ENCODE measurements at regions not wholly inside any gene's neighbourhood (a gene's known extent, or its start where the extent isn't known, plus 50 kb on each side); places are given as distances from the start of the nearest gene placed in this dataset.
"Not testable (repeated sequence)": the region's sequence is repeated elsewhere in the genome, so short reads cannot be mapped to it uniquely, and the experiment has no call there.

DNA sequence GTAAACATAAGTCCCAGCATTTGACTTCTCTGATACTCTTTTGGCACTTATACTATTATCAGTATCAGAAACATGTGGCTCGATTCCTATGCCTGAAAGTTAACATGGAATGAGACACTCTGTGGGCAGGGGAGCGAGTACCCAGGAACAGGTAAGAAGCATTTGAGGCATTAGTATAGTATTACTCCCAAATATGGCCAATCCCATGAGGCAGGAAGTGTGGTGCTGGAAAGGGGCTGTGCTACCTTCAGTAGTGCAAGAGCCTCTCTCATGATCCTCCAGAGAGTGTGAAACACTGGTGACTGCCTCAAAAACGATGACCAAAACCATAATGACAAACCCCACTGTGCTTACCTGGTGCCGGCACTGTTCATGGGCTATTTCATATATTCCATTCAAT, 415.1 kb downstream of the SOX11 start:
- intact Hi-C loops (cut with micrococcal nuclease): loop anchor here (10.0 kb wide), 1 partner anchor 668 kb away; no protein-coding TSS in a partner anchor
- Mint-ChIP-seq H3K9me3 (no peaks in the 10 kb centered on the region), H3K4me3 (no peak overlapping the region), H3K27me3 (no peaks in the 10 kb centered on the region), H3K27ac (no peak overlapping the region), H3K4me1 (no peaks in the 10 kb centered on the region), H3K36me3 (ENCODE audit: low read depth) (no peaks in the 10 kb centered on the region)
- DNase-seq: no peak

- H3K27me3 Mint-ChIP-seq: no peaks in the 10 kb centered on the region
- no peaks in the 10 kb centered on the region for H3K9me3 Mint-ChIP-seq
- no peak overlapping the region for H3K4me3 Mint-ChIP-seq
- no peak for DNase-seq
- H3K36me3 Mint-ChIP-seq (ENCODE audit: low read depth): no peaks in the 10 kb centered on the region
- intact Hi-C loops (cut with micrococcal nuclease): loop anchor here (10.0 kb wide), 1 partner anchor 665 kb away; no protein-coding TSS in a partner anchor
- no peaks in the 10 kb centered on the region for H3K4me1 Mint-ChIP-seq
- no peak overlapping the region for H3K27ac Mint-ChIP-seq
Measured at GRCh38 chr2:6109831-6110230, 417.6 kb downstream of the SOX11 start.

- Mint-ChIP-seq H3K4me1 (no peaks in the 10 kb centered on the region), H3K27me3 (no peaks in the 10 kb centered on the region), H3K9me3 (no peaks in the 10 kb centered on the region), H3K4me3 (no peak overlapping the region), H3K27ac (no peak overlapping the region), H3K36me3 (ENCODE audit: low read depth) (no peaks in the 10 kb centered on the region)
- intact Hi-C loops (cut with micrococcal nuclease): no loop called here
- DNase-seq: no peak
Measured at GRCh38 chr2:6111781-6112261, 419.6 kb downstream of the SOX11 start.

DNA sequence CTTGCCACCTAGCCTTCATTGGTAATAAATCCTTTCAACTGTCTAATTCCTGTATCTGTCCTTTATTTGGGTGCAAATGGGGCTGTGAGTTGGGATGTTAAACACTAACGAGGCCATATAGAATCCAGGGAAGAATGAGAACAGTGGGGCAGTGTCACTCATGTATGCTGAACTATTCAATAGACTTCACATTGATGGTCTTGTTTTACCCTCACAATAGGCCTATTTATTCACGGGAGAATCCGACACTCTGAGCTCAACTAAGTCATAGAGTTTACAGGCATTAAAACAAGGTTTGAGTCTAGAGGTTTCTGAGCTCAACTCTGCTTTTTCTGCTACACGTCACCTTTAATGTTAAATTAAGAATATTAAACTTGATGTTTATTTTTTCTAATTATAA, 421.6 kb downstream of the SOX11 start:
- intact Hi-C loops (cut with micrococcal nuclease): no loop called here

GRCh38 chr2:6127718-6128117, 435.5 kb downstream of the SOX11 start:
- no peaks in the 10 kb centered on the region for H3K27me3 Mint-ChIP-seq
- no peak for DNase-seq
- no peaks in the 10 kb centered on the region for H3K9me3 Mint-ChIP-seq
- H3K4me3 Mint-ChIP-seq: no peak overlapping the region
- H3K36me3 Mint-ChIP-seq (ENCODE audit: low read depth): no peaks in the 10 kb centered on the region
- intact Hi-C loops (cut with micrococcal nuclease): no loop called here
- no peaks in the 10 kb centered on the region for H3K4me1 Mint-ChIP-seq
- H3K27ac Mint-ChIP-seq: no peak overlapping the region

More for the DNA sequence above, 421.6 kb downstream of the SOX11 start:
- no peaks in the 10 kb centered on the region for H3K4me1 Mint-ChIP-seq
- H3K27ac Mint-ChIP-seq: no peak overlapping the region
- no peaks in the 10 kb centered on the region for H3K27me3 Mint-ChIP-seq
- no peaks in the 10 kb centered on the region for H3K36me3 Mint-ChIP-seq (ENCODE audit: low read depth)
- no peak for DNase-seq
- H3K4me3 Mint-ChIP-seq: no peak overlapping the region
- no peaks in the 10 kb centered on the region for H3K9me3 Mint-ChIP-seq

GRCh38 chr2:6139142-6139541, 447.0 kb downstream of the SOX11 start:
- H3K4me1 Mint-ChIP-seq: no peaks in the 10 kb centered on the region
- H3K27ac Mint-ChIP-seq: no peak overlapping the region
- intact Hi-C loops (cut with micrococcal nuclease): no loop called here
- H3K27me3 Mint-ChIP-seq: no peaks in the 10 kb centered on the region
- no peak overlapping the region for H3K4me3 Mint-ChIP-seq
- no peaks in the 10 kb centered on the region for H3K9me3 Mint-ChIP-seq
- no peaks in the 10 kb centered on the region for H3K36me3 Mint-ChIP-seq (ENCODE audit: low read depth)
- DNase-seq: no peak

DNA sequence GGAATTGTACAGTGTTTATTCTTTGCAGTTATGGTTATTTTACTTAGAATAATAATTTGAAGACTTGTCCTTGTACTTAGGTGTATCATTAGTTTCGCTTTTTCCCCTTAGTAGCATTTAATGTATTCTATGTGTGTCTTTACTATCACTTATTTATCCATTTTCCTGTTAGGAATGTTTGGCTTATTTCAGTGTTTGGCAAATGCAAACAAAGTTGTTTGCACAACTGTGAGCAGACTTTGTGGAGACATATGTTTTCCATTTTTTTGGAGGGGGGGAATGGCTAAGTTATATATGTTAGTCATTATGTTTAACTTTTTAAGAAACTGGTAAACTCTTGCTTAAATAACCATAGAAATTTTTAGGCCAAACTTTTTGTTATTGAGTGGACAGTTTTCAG, 447.7 kb downstream of the SOX11 start:
- DNase-seq: no peak
- no peaks in the 10 kb centered on the region for H3K27me3 Mint-ChIP-seq
- intact Hi-C loops (cut with micrococcal nuclease): no loop called here
- H3K9me3 Mint-ChIP-seq: peaks cover 2% of the 10 kb centered on the region
- H3K27ac Mint-ChIP-seq: no peak overlapping the region
- no peak overlapping the region for H3K4me3 Mint-ChIP-seq
- no peaks in the 10 kb centered on the region for H3K36me3 Mint-ChIP-seq (ENCODE audit: low read depth)
- H3K4me1 Mint-ChIP-seq: no peaks in the 10 kb centered on the region

DNA sequence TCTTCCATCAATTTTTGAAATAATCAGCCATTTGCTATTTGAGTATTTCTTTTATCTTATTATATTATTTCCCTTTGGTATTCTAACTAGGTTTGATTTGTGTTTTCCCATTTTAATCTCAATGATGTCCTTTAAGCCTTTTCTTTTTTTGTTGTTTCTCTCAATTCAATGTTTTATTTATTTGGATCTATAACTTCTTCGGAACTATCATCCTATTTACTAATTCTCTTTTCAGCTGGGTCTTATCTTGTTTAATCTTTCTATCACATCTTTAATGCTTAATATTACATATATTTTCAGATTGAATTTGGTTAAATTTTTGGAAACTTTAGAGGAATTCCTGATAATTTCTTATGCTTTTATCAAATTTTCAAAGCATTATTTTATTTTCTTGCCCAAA, 448.3 kb downstream of the SOX11 start:
- Mint-ChIP-seq H3K4me3 (no peak overlapping the region), H3K27ac (no peak overlapping the region), H3K4me1 (no peaks in the 10 kb centered on the region), H3K27me3 (no peaks in the 10 kb centered on the region), H3K36me3 (ENCODE audit: low read depth) (no peaks in the 10 kb centered on the region), H3K9me3 (peaks cover 3% of the 10 kb centered on the region)
- DNase-seq: no peak
- intact Hi-C loops (cut with micrococcal nuclease): no loop called here

DNA sequence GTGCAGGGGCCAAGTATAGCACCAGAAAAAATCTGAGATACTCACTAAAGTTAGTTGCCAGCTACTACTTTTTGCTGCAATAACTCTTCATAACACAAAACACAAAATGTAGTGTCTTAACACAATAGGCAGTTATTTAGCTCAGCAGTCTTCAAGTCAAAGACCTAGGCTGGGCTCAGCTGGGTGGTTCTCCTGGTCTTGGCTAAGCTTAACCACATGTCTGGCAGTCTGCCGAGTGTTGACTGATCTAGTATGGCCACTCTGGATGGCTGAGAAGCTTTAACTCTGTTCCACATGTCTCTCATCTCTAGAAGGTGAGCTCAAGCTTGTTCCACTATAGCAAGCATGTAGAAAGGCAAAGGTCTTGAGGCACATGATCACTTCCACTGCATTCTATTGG, 451.6 kb downstream of the SOX11 start:
- intact Hi-C loops (cut with micrococcal nuclease): no loop called here
- H3K4me1 Mint-ChIP-seq: no peaks in the 10 kb centered on the region
- no peaks in the 10 kb centered on the region for H3K27me3 Mint-ChIP-seq
- H3K9me3 Mint-ChIP-seq: peaks cover 3% of the 10 kb centered on the region
- no peak overlapping the region for H3K27ac Mint-ChIP-seq
- no peak overlapping the region for H3K4me3 Mint-ChIP-seq
- H3K36me3 Mint-ChIP-seq (ENCODE audit: low read depth): no peaks in the 10 kb centered on the region
- no peak for DNase-seq

DNA sequence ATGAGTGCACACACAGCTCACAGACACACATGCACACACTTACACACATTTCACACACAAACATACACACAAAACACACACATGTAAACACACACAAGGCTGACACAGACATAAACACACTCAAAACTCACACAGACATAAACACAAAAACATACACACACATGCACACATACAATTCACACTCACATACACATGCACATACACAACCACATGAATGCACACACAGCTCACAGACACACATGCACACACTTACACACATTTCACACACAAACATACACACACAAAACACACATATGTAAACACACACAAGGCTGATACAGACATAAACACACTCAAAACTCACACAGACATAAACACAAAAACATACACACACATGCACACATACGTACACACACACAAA, 455.0 kb downstream of the SOX11 start:
- H3K9me3 Mint-ChIP-seq; H3K27me3 Mint-ChIP-seq; H3K36me3 Mint-ChIP-seq (ENCODE audit: low read depth); intact Hi-C loops (cut with micrococcal nuclease); H3K4me1 Mint-ChIP-seq; DNase-seq; H3K27ac Mint-ChIP-seq; H3K4me3 Mint-ChIP-seq: not testable (repeated sequence)

- no peaks in the 10 kb centered on the region for H3K4me1 Mint-ChIP-seq
- H3K36me3 Mint-ChIP-seq (ENCODE audit: low read depth): no peaks in the 10 kb centered on the region
- H3K9me3 Mint-ChIP-seq: peaks cover 3% of the 10 kb centered on the region
- intact Hi-C loops (cut with micrococcal nuclease): no loop called here
- H3K27ac Mint-ChIP-seq: no peak overlapping the region
- no peak overlapping the region for H3K4me3 Mint-ChIP-seq
- no peak for DNase-seq
- no peaks in the 10 kb centered on the region for H3K27me3 Mint-ChIP-seq
Measured at GRCh38 chr2:6148882-6149281, 456.7 kb downstream of the SOX11 start.

GRCh38 chr2:6159606-6160005, 467.4 kb downstream of the SOX11 start:
- H3K4me1 Mint-ChIP-seq: no peaks in the 10 kb centered on the region
- no peak overlapping the region for H3K27ac Mint-ChIP-seq
- no peak overlapping the region for H3K4me3 Mint-ChIP-seq
- intact Hi-C loops (cut with micrococcal nuclease): no loop called here
- H3K36me3 Mint-ChIP-seq (ENCODE audit: low read depth): no peaks in the 10 kb centered on the region
- H3K27me3 Mint-ChIP-seq: no peaks in the 10 kb centered on the region
- H3K9me3 Mint-ChIP-seq: no peaks in the 10 kb centered on the region
- no peak for DNase-seq

- no peak overlapping the region for H3K4me3 Mint-ChIP-seq
- intact Hi-C loops (cut with micrococcal nuclease): no loop called here
- no peaks in the 10 kb centered on the region for H3K9me3 Mint-ChIP-seq
- H3K27me3 Mint-ChIP-seq: no peaks in the 10 kb centered on the region
- no peak for DNase-seq
- no peaks in the 10 kb centered on the region for H3K36me3 Mint-ChIP-seq (ENCODE audit: low read depth)
- H3K4me1 Mint-ChIP-seq: no peaks in the 10 kb centered on the region
- no peak overlapping the region for H3K27ac Mint-ChIP-seq
Measured at GRCh38 chr2:6163932-6164331, 471.7 kb downstream of the SOX11 start.

DNA sequence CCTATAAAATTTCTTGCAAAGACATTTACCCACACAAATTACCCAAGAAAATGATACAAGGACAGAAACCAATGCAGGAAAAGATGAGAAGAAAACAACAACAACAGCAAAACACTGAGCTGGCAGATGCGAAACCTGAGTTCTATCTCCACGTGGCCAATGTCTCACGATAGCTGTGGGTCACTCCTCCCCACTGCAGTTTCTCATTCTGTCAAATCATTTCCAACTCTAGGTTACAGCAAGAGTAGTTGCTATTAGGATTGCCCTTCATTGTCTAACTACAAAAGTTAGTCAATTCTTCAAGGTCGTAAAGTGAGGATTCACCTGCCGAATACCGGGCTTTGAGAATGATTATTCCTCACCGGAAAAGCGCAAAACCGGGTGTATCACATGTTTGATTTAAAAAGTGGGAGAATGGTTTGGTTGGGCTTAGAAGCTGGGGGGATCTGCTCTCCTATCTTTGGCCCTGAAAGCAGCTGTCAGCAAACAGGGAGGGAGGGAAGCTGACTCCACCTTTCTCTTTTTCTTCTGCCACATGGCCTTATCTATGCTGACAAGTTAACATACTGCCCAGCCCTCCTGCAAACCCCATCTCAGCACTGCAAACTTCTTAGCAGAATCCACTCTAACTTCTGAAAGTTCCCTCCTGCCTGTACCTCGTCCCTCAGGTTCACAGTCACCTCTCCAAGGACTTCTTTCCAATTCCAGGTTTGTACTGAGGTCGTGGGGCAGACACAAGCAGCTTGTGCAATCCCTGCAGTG, 473.0 kb downstream of the SOX11 start:
- H3K9me3 Mint-ChIP-seq: no peaks in the 10 kb centered on the region
- H3K4me1 Mint-ChIP-seq: no peaks in the 10 kb centered on the region
- intact Hi-C loops (cut with micrococcal nuclease): no loop called here
- no peaks in the 10 kb centered on the region for H3K36me3 Mint-ChIP-seq (ENCODE audit: low read depth)
- H3K27me3 Mint-ChIP-seq: no peaks in the 10 kb centered on the region
- no peak overlapping the region for H3K4me3 Mint-ChIP-seq
- no peak for DNase-seq
- no peak overlapping the region for H3K27ac Mint-ChIP-seq

- H3K27ac Mint-ChIP-seq: no peak overlapping the region
- no peak for DNase-seq
- no peaks in the 10 kb centered on the region for H3K4me1 Mint-ChIP-seq
- no peak overlapping the region for H3K4me3 Mint-ChIP-seq
- H3K36me3 Mint-ChIP-seq (ENCODE audit: low read depth): no peaks in the 10 kb centered on the region
- intact Hi-C loops (cut with micrococcal nuclease): no loop called here
- H3K9me3 Mint-ChIP-seq: no peaks in the 10 kb centered on the region
- H3K27me3 Mint-ChIP-seq: no peaks in the 10 kb centered on the region
Measured at GRCh38 chr2:6167592-6168138, 475.5 kb downstream of the SOX11 start.

Data from activated CD4-positive, alpha-beta T cell treated with anti-CD3 and anti-CD28 coated beads, Interleukin-2, amount 10 ng/mL, durations not matched to agents 24 days and 14 days (primary cell).